ENCODE measurements at regions not wholly inside any gene's neighbourhood (a gene's known extent, or its start where the extent isn't known, plus 50 kb on each side); places are given as distances from the start of the nearest gene placed in this dataset.

DNA sequence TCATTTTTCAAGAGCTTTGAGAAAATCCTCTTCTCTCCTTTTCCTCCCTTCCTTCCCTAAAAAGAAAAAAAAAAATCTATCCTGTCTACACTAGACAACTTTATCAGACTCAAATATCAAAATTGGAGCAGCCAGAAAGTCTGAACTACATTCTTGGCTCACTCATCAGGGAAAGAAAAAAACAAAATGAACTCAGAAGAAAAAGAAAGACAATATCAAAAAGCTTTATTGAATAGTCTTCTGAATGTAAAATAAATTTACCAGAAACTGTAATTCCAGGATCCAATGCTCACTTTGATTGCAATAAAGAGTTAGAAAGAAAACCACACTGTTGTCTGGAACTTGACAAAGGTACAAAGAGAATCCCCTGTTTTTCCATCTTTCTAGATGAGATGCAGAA is 507.2 kb upstream of the MPDZ start:
- no peaks in the 10 kb centered on the region for H3K36me3 ChIP-seq (ENCODE audit: insufficient read depth, low read length, poor library complexity, severe bottlenecking)
- ChIA-PET POLR2A (ENCODE audit: low non-redundant PET) (no interaction called here), CTCF (no interaction called here)
- no peak overlapping the region for H3K27ac ChIP-seq (ENCODE audit: low read depth, low read length, poor library complexity, severe bottlenecking)
- no peak for DNase-seq (ENCODE audit: low spot score)
- no peak overlapping the region for H3K4me3 ChIP-seq (ENCODE audit: low read depth, low read length, poor library complexity, severe bottlenecking)
- TF ChIP-seq EZH2 (IDR thresholded peaks at IDR 0.05; ENCODE audit: borderline replicate concordance, low read depth, low read length, poor library complexity, severe bottlenecking) = no peak
- TF ChIP-seq, protein P1, sequence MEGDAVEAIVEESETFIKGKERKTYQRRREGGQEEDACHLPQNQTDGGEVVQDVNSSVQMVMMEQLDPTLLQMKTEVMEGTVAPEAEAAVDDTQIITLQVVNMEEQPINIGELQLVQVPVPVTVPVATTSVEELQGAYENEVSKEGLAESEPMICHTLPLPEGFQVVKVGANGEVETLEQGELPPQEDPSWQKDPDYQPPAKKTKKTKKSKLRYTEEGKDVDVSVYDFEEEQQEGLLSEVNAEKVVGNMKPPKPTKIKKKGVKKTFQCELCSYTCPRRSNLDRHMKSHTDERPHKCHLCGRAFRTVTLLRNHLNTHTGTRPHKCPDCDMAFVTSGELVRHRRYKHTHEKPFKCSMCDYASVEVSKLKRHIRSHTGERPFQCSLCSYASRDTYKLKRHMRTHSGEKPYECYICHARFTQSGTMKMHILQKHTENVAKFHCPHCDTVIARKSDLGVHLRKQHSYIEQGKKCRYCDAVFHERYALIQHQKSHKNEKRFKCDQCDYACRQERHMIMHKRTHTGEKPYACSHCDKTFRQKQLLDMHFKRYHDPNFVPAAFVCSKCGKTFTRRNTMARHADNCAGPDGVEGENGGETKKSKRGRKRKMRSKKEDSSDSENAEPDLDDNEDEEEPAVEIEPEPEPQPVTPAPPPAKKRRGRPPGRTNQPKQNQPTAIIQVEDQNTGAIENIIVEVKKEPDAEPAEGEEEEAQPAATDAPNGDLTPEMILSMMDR (conservative IDR thresholded peaks at IDR 0.05; ENCODE audit: low read depth, low read length) = no peak
- H3K27me3 ChIP-seq (replicated peaks; ENCODE audit: insufficient read depth, low read depth, low read length, poor library complexity) = no peaks in the 10 kb centered on the region
- no peaks in the 10 kb centered on the region for H3K9me3 ChIP-seq (ENCODE audit: low read depth, low read length, poor library complexity, severe bottlenecking)
- H3K4me1 ChIP-seq (ENCODE audit: insufficient read depth, low read length, poor library complexity, severe bottlenecking) = no peaks in the 10 kb centered on the region
- no TSS peak for BruUV-seq (replicated peaks)
- intact Hi-C loops (cut with micrococcal nuclease; ENCODE audit: unreplicated experiment) = no loop called here

- CTCF ChIA-PET = no interaction called here
- no peak for TF ChIP-seq EZH2 (IDR thresholded peaks at IDR 0.05; ENCODE audit: borderline replicate concordance, low read depth, low read length, poor library complexity, severe bottlenecking)
- TF ChIP-seq, protein P1 (conservative IDR thresholded peaks at IDR 0.05; ENCODE audit: low read depth, low read length) = no peak
- Histone ChIP-seq H3K36me3 (ENCODE audit: insufficient read depth, low read length, poor library complexity, severe bottlenecking) (no peaks in the 10 kb centered on the region), H3K4me1 (ENCODE audit: insufficient read depth, low read length, poor library complexity, severe bottlenecking) (no peaks in the 10 kb centered on the region), H3K27me3 (replicated peaks; ENCODE audit: insufficient read depth, low read depth, low read length, poor library complexity) (no peaks in the 10 kb centered on the region), H3K4me3 (ENCODE audit: low read depth, low read length, poor library complexity, severe bottlenecking) (no peak overlapping the region), H3K27ac (ENCODE audit: low read depth, low read length, poor library complexity, severe bottlenecking) (no peak overlapping the region), H3K9me3 (ENCODE audit: low read depth, low read length, poor library complexity, severe bottlenecking) (no peaks in the 10 kb centered on the region)
- BruUV-seq (replicated peaks) = no TSS peak
- POLR2A ChIA-PET (ENCODE audit: low non-redundant PET) = no interaction called here
- DNase-seq (ENCODE audit: low spot score) = no peak
- intact Hi-C loops (cut with micrococcal nuclease; ENCODE audit: unreplicated experiment) = no loop called here
Measured at GRCh38 chr9:13786131-13786530, 506.6 kb upstream of the MPDZ start.

- ChIA-PET CTCF (no interaction called here), POLR2A (ENCODE audit: low non-redundant PET) (no interaction called here)
- no peak overlapping the region for H3K27ac ChIP-seq (ENCODE audit: low read depth, low read length, poor library complexity, severe bottlenecking)
- TF ChIP-seq, protein P1 (conservative IDR thresholded peaks at IDR 0.05; ENCODE audit: low read depth, low read length) = no peak
- no peak for TF ChIP-seq EZH2 (IDR thresholded peaks at IDR 0.05; ENCODE audit: borderline replicate concordance, low read depth, low read length, poor library complexity, severe bottlenecking)
- no peaks in the 10 kb centered on the region for H3K36me3 ChIP-seq (ENCODE audit: insufficient read depth, low read length, poor library complexity, severe bottlenecking)
- H3K9me3 ChIP-seq (ENCODE audit: low read depth, low read length, poor library complexity, severe bottlenecking) = no peaks in the 10 kb centered on the region
- no peaks in the 10 kb centered on the region for H3K4me1 ChIP-seq (ENCODE audit: insufficient read depth, low read length, poor library complexity, severe bottlenecking)
- DNase-seq (ENCODE audit: low spot score) = no peak
- intact Hi-C loops (cut with micrococcal nuclease; ENCODE audit: unreplicated experiment) = no loop called here
- H3K4me3 ChIP-seq (ENCODE audit: low read depth, low read length, poor library complexity, severe bottlenecking) = no peak overlapping the region
- no TSS peak for BruUV-seq (replicated peaks)
- no peaks in the 10 kb centered on the region for H3K27me3 ChIP-seq (replicated peaks; ENCODE audit: insufficient read depth, low read depth, low read length, poor library complexity)
Measured at GRCh38 chr9:13779106-13779505, 499.6 kb upstream of the MPDZ start.

Data from A673 (cell line).